Heart right ventricle (tissue), 16 donors: ENCODE measurements at regions not wholly inside any gene's neighbourhood (a gene's known extent, or its start where the extent isn't known, plus 50 kb on each side); places are given as distances from the start of the nearest gene placed in this dataset.

ENCODE experiments used
- ATAC-seq, 8 donors: fragments of 200-7000 bp; cut with Tn5 transposase; one replicate each; pipeline ENCODE4 v1.9.1; 2020; ENCODE audit warnings: mild to moderate bottlenecking in 8 of 8, moderate library complexity in 8 of 8, moderate number of reproducible peaks in 1 of 8
- DNase-seq, 2 donors: peaks; one replicate each; pipeline ENCODE4 v3.0.0-alpha.2; 2020
- H3K27ac ChIP-seq, 10 donors: fragments of 200-600 bp; sonication (generic) in 2 of 10; one replicate each; pipeline versions ENCODE4 v1.5.0 to v1.8.0; 2020 to 2022; ENCODE audit warnings: mild to moderate bottlenecking in 3 of 10
- H3K27me3 ChIP-seq, 7 donors: fragments of 200-600 bp; one replicate each; pipeline ENCODE4 v1.8.0; 2021 to 2022; ENCODE audit warnings: mild to moderate bottlenecking in 2 of 7
- H3K36me3 ChIP-seq, 9 donors: fragments of 200-600 bp; sonication (generic) in 1 of 9; one replicate each; pipeline versions ENCODE4 v1.5.0 to v1.8.0; 2020 to 2022; ENCODE audit warnings: mild to moderate bottlenecking in 2 of 9
- H3K4me1 ChIP-seq, 9 donors: fragments of 200-600 bp; sonication (generic) in 1 of 9; one replicate each; pipeline versions ENCODE4 v1.5.0 to v1.8.0; 2020 to 2022; ENCODE audit warnings: mild to moderate bottlenecking in 4 of 9
- H3K4me3 ChIP-seq, 10 donors: fragments of 200-600 bp; sonication (generic) in 2 of 10; one replicate each; pipeline versions ENCODE4 v1.5.0 to v1.8.0; 2020 to 2022; ENCODE audit warnings: mild to moderate bottlenecking in 7 of 10, moderate library complexity in 2 of 10
- H3K9me3 ChIP-seq, 11 donors: fragments of 200-600 bp in 10 of 11; sonication (generic) in 2 of 11; one replicate each; pipeline versions ENCODE4 v1.5.0 to v1.8.0; 2013 to 2022; ENCODE audit warnings: mild to moderate bottlenecking in 2 of 11, control low read depth in 1 of 11, moderate library complexity in 1 of 11
- CTCF ChIP-seq, 9 donors: fragments of 200-600 bp; sonication (generic) in 2 of 9; IDR thresholded peaks; one replicate each; pipeline versions ENCODE4 v1.5.0 to v1.8.0; 2021 to 2022; ENCODE audit warnings: antibody characterized with exemption in 9 of 9, mild to moderate bottlenecking in 5 of 9, moderate library complexity in 1 of 9
- WGBS, 2 donors: extraction: QIAGEN DNeasy Blood & Tissue Kit; methylation state at CpG; one replicate each; pipeline ENCODE4 v1.1.7; 2013; ENCODE audit warnings: inconsistent platforms in 1 of 2; 5-methylcytosine and 5-hydroxymethylcytosine counted together
- intact Hi-C, 10 donors: fragments of 100-400 bp; cut with DNase I; formaldehyde crosslinking; loops; one replicate each; pipeline versions ENCODE4 v1.11.1 to v1.14.2; 2022
- donor health status: Arrhythmogenic right ventricular cardiomyopathy.
- donor health status: ischemic (EF 13 %, LVEDD 7.1; RV severe dilation, severe dysfunction).
- donor health status: healthy with polysubstance abuse.
- donor health status: DM: no; HTN: yes; CAD: no.
- donor health status: DM: no; HTN: no; CAD: no.
- donor health status: ischemic (EF 25% LVEDD 6.9; RV normal size, moderate dysfunction).
- donor health status: ischemic (EF 25% LVEDD 5.7; RV mildly dilated, moderate dysfunction).
- donor health status: healthy.
- donor health status: DM: yes; HTN: yes; CAD: no.
- donor health status: Ischemic cardiomyopathy.
- donor health status: ischemic (EF 35%, LVEDD 5.7; RV mildly dilated, moderate dysfunction).
- donor health status: nonischemic (EF 11% LVEDD 7.7; RV severe dilation, severe dysfunction).
- donor health status: DM: yes; HTN: yes; CAD: no.
- donor health status: PGD.
- donor health status: ischemic (EF 29% LVEDD 5.4; RV normal size, mild dysfunction).
- donor health status: nonischemic (EF 23%, LVEDD 6.1; RV moderate dilation, normal function).

- Histone ChIP-seq H3K9me3 (peaks cover 0 to 22% (median 7%) of the 10 kb centered on the region in 11 donors), H3K4me1 (no peaks in the 10 kb centered on the region), H3K27me3 (peaks cover 0 to 10% (median 0%) of the 10 kb centered on the region in 7 donors), H3K36me3 (no peaks in the 10 kb centered on the region), H3K4me3 (no peak overlapping the region), H3K27ac (no peak overlapping the region)
- no peak for ATAC-seq
- DNase-seq, result no peak
- intact Hi-C loops, result no loop called here
- no peak for TF ChIP-seq CTCF (IDR thresholded peaks at IDR 0.05)
- 82 to 85% methylated on average over 10 of the region's 10 CpGs for WGBS, 2 donors
Measured at GRCh38 chr2:2799151-2799697, 468.1 kb upstream of the MYT1L start.

GRCh38 chr2:2798337-2798736 lies 467.3 kb upstream of the MYT1L start:
- no peak for TF ChIP-seq CTCF (IDR thresholded peaks at IDR 0.05)
- Histone ChIP-seq H3K9me3 (peaks cover 0 to 20% (median 7%) of the 10 kb centered on the region in 11 donors), H3K27ac (no peak overlapping the region), H3K4me1 (no peaks in the 10 kb centered on the region), H3K36me3 (no peaks in the 10 kb centered on the region), H3K4me3 (no peak overlapping the region), H3K27me3 (peaks cover 0 to 10% (median 0%) of the 10 kb centered on the region in 7 donors)
- intact Hi-C loops, result no loop called here
- DNase-seq (peak in 1 of 2 donors; percentile 1), ATAC-seq (no peak)
- WGBS, 2 donors, result 88 to 91% methylated on average over 2 of the region's 2 CpGs

GRCh38 chr2:2797797-2798196 lies 466.7 kb upstream of the MYT1L start:
- 78 to 80% methylated on average over 5 of the region's 5 CpGs for WGBS, 2 donors
- Histone ChIP-seq H3K4me1 (no peaks in the 10 kb centered on the region), H3K36me3 (no peaks in the 10 kb centered on the region), H3K27me3 (peaks cover 0 to 10% (median 0%) of the 10 kb centered on the region in 7 donors), H3K27ac (no peak overlapping the region), H3K4me3 (no peak overlapping the region), H3K9me3 (peaks cover 0 to 17% (median 4%) of the 10 kb centered on the region in 11 donors)
- no peak for DNase-seq
- no peak for TF ChIP-seq CTCF (IDR thresholded peaks at IDR 0.05)
- ATAC-seq, result no peak
- intact Hi-C loops, result no loop called here

GRCh38 chr2:2796207-2796606 lies 465.1 kb upstream of the MYT1L start:
- H3K9me3 ChIP-seq, result peaks cover 0 to 2% (median 0%) of the 10 kb centered on the region in 11 donors
- no peak overlapping the region for H3K27ac ChIP-seq
- ATAC-seq, result no peak
- no peaks in the 10 kb centered on the region for H3K36me3 ChIP-seq
- intact Hi-C loops, result no loop called here
- 79 to 90% methylated on average over 14 of the region's 14 CpGs for WGBS, 2 donors
- no peak overlapping the region for H3K4me3 ChIP-seq
- no peak for TF ChIP-seq CTCF (IDR thresholded peaks at IDR 0.05)
- no peaks in the 10 kb centered on the region for H3K4me1 ChIP-seq
- peaks cover 0 to 13% (median 0%) of the 10 kb centered on the region in 7 donors for H3K27me3 ChIP-seq
- DNase-seq, result no peak
